Muscle of arm (tissue), 1 donor: ENCODE measurements at regions not wholly inside any gene's neighbourhood (a gene's known extent, or its start where the extent isn't known, plus 50 kb on each side); places are given as distances from the start of the nearest gene placed in this dataset.

Experiments used
- DNase-seq: peaks from one replicate; pipeline ENCODE4 v3.0.0-alpha.2; 2013

GRCh38 chr20:10990625-10991382 is 317.0 kb upstream of the JAG1 start:
- DNase-seq = no peak

GRCh38 chr20:10992731-10993130 is 318.9 kb upstream of the JAG1 start:
- peak; percentile 41 for DNase-seq

- no peak for DNase-seq
Observed at GRCh38 chr20:10994991-10995700, 321.3 kb upstream of the JAG1 start.

- no peak for DNase-seq
Observed at GRCh38 chr20:10998476-10998875, 324.7 kb upstream of the JAG1 start.

GRCh38 chr20:11000416-11000815 is 326.6 kb upstream of the JAG1 start:
- no peak for DNase-seq

- DNase-seq = no peak
Observed at GRCh38 chr20:11001302-11001701, 327.5 kb upstream of the JAG1 start.

- DNase-seq = no peak
Observed at GRCh38 chr20:11001764-11002540, 328.2 kb upstream of the JAG1 start.

GRCh38 chr20:11003341-11003740 is 329.5 kb upstream of the JAG1 start:
- DNase-seq = no peak

GRCh38 chr20:11008444-11009033 is 334.7 kb upstream of the JAG1 start:
- DNase-seq = no peak

GRCh38 chr20:11011653-11012052 is 337.9 kb upstream of the JAG1 start:
- DNase-seq = no peak

GRCh38 chr20:11012975-11013374 is 339.2 kb upstream of the JAG1 start:
- peak; percentile 46 for DNase-seq

GRCh38 chr20:11013801-11014200 is 340.0 kb upstream of the JAG1 start:
- DNase-seq = no peak

GRCh38 chr20:11015440-11015839 is 341.6 kb upstream of the JAG1 start:
- DNase-seq = no peak

GRCh38 chr20:11017446-11017845 is 343.6 kb upstream of the JAG1 start:
- DNase-seq = no peak

- DNase-seq = no peak
Observed at GRCh38 chr20:11018668-11019170, 344.9 kb upstream of the JAG1 start.

GRCh38 chr20:11020712-11021111 is 346.9 kb upstream of the JAG1 start:
- no peak for DNase-seq

GRCh38 chr20:11027224-11027623 is 353.4 kb upstream of the JAG1 start:
- no peak for DNase-seq

- DNase-seq = no peak
Observed at GRCh38 chr20:11030351-11030750, 356.6 kb upstream of the JAG1 start.

- no peak for DNase-seq
Observed at GRCh38 chr20:11031300-11031699, 357.5 kb upstream of the JAG1 start.

- DNase-seq = no peak
Observed at GRCh38 chr20:11032611-11033010, 358.8 kb upstream of the JAG1 start.

- no peak for DNase-seq
Observed at GRCh38 chr20:11034025-11034424, 360.2 kb upstream of the JAG1 start.

GRCh38 chr20:11035211-11035610 is 361.4 kb upstream of the JAG1 start:
- no peak for DNase-seq
